Activated CD4-positive, alpha-beta T cell treated with anti-CD3 and anti-CD28 coated beads for 4 hours (primary cell): ENCODE measurements at regions not wholly inside any gene's neighbourhood (a gene's known extent, or its start where the extent isn't known, plus 50 kb on each side); places are given as distances from the start of the nearest gene placed in this dataset.
"Not testable (repeated sequence)": the region's sequence is repeated elsewhere in the genome, so short reads cannot be mapped to it uniquely, and the experiment has no call there.

ENCODE experiments used
- DNase-seq, 2 donors: peaks; one replicate each; pipeline ENCODE4 v3.0.0-alpha.2; 2020

GRCh38 chr10:60508831-60509230 is 119.2 kb upstream of the ANK3 start:
- no peak for DNase-seq

GRCh38 chr10:60508037-60508436 is 118.4 kb upstream of the ANK3 start:
- no peak for DNase-seq

- no peak for DNase-seq
Observed at GRCh38 chr10:60502621-60503020, 112.9 kb upstream of the ANK3 start.

- DNase-seq, result no peak
Observed at GRCh38 chr10:60498985-60499384, 109.3 kb upstream of the ANK3 start.

- DNase-seq, result no peak
Observed at GRCh38 chr10:60497364-60497763, 107.7 kb upstream of the ANK3 start.

GRCh38 chr10:60496181-60496580 is 106.5 kb upstream of the ANK3 start:
- DNase-seq, result no peak

- no peak for DNase-seq
Observed at GRCh38 chr10:60495338-60496055, 105.8 kb upstream of the ANK3 start.

- no peak for DNase-seq
Observed at GRCh38 chr10:60494774-60495173, 105.1 kb upstream of the ANK3 start.

GRCh38 chr10:60491162-60491561 is 101.5 kb upstream of the ANK3 start:
- no peak for DNase-seq

- DNase-seq, result no peak
Observed at GRCh38 chr10:60490013-60490412, 100.3 kb upstream of the ANK3 start.

- DNase-seq, result no peak
Observed at GRCh38 chr10:60488111-60488669, 98.5 kb upstream of the ANK3 start.

GRCh38 chr10:60487543-60487942 is 97.9 kb upstream of the ANK3 start:
- no peak for DNase-seq

- no peak for DNase-seq
Observed at GRCh38 chr10:60485025-60485424, 95.3 kb upstream of the ANK3 start.

- no peak for DNase-seq
Observed at GRCh38 chr10:60480865-60481563, 91.3 kb upstream of the ANK3 start.

- DNase-seq, result no peak
Observed at GRCh38 chr10:60479305-60480020, 89.8 kb upstream of the ANK3 start.

GRCh38 chr10:60476451-60476850 is 86.8 kb upstream of the ANK3 start:
- DNase-seq, result no peak

- no peak for DNase-seq
Observed at GRCh38 chr10:60473557-60473956, 83.9 kb upstream of the ANK3 start.

GRCh38 chr10:60470091-60470490 is 80.4 kb upstream of the ANK3 start:
- no peak for DNase-seq

- not testable (repeated sequence) for DNase-seq
Observed at GRCh38 chr10:60469147-60469546, 79.5 kb upstream of the ANK3 start.

- no peak for DNase-seq
Observed at GRCh38 chr10:60467202-60467546, 77.5 kb upstream of the ANK3 start.

- DNase-seq, result no peak
Observed at GRCh38 chr10:60466267-60467201, 76.9 kb upstream of the ANK3 start.

GRCh38 chr10:60465801-60466200 is 76.1 kb upstream of the ANK3 start:
- no peak for DNase-seq

- DNase-seq, result no peak
Observed at GRCh38 chr10:60464659-60465058, 75.0 kb upstream of the ANK3 start.
